ENCODE measurements at regions not wholly inside any gene's neighbourhood (a gene's known extent, or its start where the extent isn't known, plus 50 kb on each side); places are given as distances from the start of the nearest gene placed in this dataset.
A peak's percentile ranks its signal among the peaks of the same experiment; 100 is the strongest.
"Not testable (repeated sequence)": the region's sequence is repeated elsewhere in the genome, so short reads cannot be mapped to it uniquely, and the experiment has no call there.

DNA sequence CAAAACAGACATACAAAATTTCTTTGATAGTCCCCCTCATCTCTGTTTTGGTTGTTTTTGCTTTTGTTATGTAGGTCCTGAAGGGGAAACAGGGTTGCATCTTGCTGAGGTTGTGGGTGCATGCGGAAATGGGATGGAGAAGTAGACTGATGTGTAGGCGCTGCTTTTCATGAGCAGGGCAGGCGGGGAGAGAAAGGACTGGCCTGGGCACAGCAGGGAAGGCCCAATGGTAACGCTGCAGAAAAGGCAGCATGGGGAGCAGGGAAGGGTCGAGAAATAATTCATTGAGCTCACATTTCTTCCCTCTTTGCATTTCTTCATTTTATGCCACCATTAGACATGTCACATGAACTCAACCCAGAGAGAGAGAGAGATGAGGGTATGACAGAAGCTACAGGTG is 74.3 kb upstream of the CCN2 start:
- Histone ChIP-seq H3K27me3 (ENCODE audit: insufficient read depth, low read length) (no peaks in the 10 kb centered on the region), H3K4me3 (ENCODE audit: low read length in 2 of 2) (no peak overlapping the region), H3K27ac (ENCODE audit: low read depth, low read length) (no peak overlapping the region), H3K9me3 (ENCODE audit: control insufficient read depth in 1 of 2, low read length in 2 of 2) (no peaks in the 10 kb centered on the region), H3K36me3 (ENCODE audit: insufficient read depth, low read length) (no peaks in the 10 kb centered on the region), H3K4me1 (ENCODE audit: insufficient read depth, low read length) (no peaks in the 10 kb centered on the region)
- no peaks in the 10 kb centered on the region for H3K36me3 Mint-ChIP-seq
- DNase-seq, result no peak
- ChIA-PET CTCF (ENCODE audit: partially characterized antibody) (no interaction called here), POLR2A (ENCODE audit: partially characterized antibody) (no interaction called here)
- intact Hi-C loops (cut with micrococcal nuclease), result no loop called here
- no peak overlapping the region for H3K27ac Mint-ChIP-seq
- H3K27me3 Mint-ChIP-seq, result peaks cover 0 to 3% of the 10 kb centered on the region in 2 donors
- H3K4me3 Mint-ChIP-seq, result peak overlapping the region in 1 of 8 donors; percentile 4
- H3K9me3 Mint-ChIP-seq, result peaks cover 0 to 3% (median under 1%) of the 10 kb centered on the region in 8 donors
- H3K4me1 Mint-ChIP-seq, result no peaks in the 10 kb centered on the region

DNA sequence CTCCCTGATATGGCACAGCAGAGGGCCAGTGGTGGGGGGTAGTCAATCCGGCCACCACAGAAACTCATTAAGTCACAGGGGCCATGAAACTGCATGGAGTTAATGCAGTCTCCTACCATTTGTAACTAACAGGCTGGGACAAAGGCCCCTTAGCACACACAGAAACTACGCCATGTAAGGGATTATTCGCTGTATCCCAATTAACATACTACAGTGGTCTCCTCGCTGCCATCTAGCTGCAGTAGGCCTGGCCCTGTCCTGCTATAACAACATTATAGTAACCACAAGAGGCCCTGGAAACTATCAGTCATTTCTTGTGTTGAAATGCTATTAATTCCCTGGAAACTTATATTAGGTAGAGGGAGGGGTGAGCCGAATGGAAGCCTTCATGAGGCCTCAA is 72.3 kb upstream of the CCN2 start:
- Histone ChIP-seq H3K27me3 (ENCODE audit: insufficient read depth, low read length) (no peaks in the 10 kb centered on the region), H3K4me1 (ENCODE audit: insufficient read depth, low read length) (no peaks in the 10 kb centered on the region), H3K36me3 (ENCODE audit: insufficient read depth, low read length) (no peaks in the 10 kb centered on the region), H3K4me3 (ENCODE audit: low read length in 2 of 2) (no peak overlapping the region), H3K27ac (ENCODE audit: low read depth, low read length) (no peak overlapping the region), H3K9me3 (ENCODE audit: control insufficient read depth in 1 of 2, low read length in 2 of 2) (no peaks in the 10 kb centered on the region)
- ChIA-PET POLR2A (ENCODE audit: partially characterized antibody) (no interaction called here), CTCF (ENCODE audit: partially characterized antibody) (no interaction called here)
- intact Hi-C loops (cut with micrococcal nuclease), result no loop called here
- Mint-ChIP-seq H3K4me3 (no peak overlapping the region), H3K9me3 (peaks cover 0 to 3% (median 2%) of the 10 kb centered on the region in 8 donors), H3K27ac (no peak overlapping the region), H3K4me1 (no peaks in the 10 kb centered on the region), H3K36me3 (no peaks in the 10 kb centered on the region), H3K27me3 (peaks cover 0 to 5% of the 10 kb centered on the region in 2 donors)
- no peak for DNase-seq

DNA sequence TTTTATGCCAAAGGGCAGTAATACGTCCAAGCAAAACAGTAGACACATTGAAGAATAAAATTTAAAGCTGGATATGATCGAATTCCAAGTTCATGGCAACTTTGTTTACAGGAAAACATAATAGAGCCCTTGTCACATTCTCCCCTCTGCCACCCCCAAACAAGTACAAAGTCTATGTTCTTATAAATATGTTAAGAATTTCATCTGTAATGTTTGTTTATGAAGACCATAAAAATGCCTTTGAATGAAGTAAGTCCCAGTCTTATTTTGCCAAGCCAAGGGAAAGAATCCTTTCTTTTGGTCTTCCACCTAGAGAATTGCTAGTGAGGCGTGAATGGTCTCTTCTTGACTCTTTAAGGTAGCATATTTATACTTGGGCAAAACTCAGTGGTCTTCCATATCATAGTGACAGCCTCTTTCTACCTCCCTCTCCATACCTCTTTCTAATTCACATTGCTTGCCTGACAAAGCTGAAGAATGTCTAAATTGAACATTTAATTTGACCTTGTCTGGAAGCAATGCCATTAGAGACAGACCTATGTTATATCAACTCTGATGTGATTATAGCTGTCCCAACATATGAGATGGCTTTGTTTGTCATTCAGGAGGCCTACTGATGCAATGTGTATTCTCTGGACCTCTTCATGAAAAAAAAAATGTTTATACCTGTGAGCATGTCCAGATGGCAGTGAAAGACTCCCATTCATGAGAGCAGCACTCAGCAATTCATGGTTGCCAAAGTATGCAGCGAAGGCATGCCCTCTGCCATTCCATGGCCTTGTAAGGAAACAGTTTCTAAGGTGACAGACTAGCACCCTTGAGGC is 70.6 kb upstream of the CCN2 start:
- intact Hi-C loops (cut with micrococcal nuclease), result no loop called here
- no peak for DNase-seq
- Mint-ChIP-seq H3K27ac (no peak overlapping the region), H3K4me1 (no peaks in the 10 kb centered on the region), H3K9me3 (peaks cover 0 to 3% (median 2%) of the 10 kb centered on the region in 8 donors), H3K36me3 (no peaks in the 10 kb centered on the region), H3K4me3 (no peak overlapping the region), H3K27me3 (peaks cover 0 to 5% of the 10 kb centered on the region in 2 donors)
- CTCF ChIA-PET (ENCODE audit: partially characterized antibody), result no interaction called here
- Histone ChIP-seq H3K9me3 (ENCODE audit: control insufficient read depth in 1 of 2, low read length in 2 of 2) (no peaks in the 10 kb centered on the region), H3K27ac (ENCODE audit: low read depth, low read length) (no peak overlapping the region), H3K4me3 (ENCODE audit: low read length in 2 of 2) (no peak overlapping the region), H3K27me3 (ENCODE audit: insufficient read depth, low read length) (no peaks in the 10 kb centered on the region), H3K36me3 (ENCODE audit: insufficient read depth, low read length) (no peaks in the 10 kb centered on the region), H3K4me1 (ENCODE audit: insufficient read depth, low read length) (no peaks in the 10 kb centered on the region)
- POLR2A ChIA-PET (ENCODE audit: partially characterized antibody), result no interaction called here

GRCh38 chr6:132020918-132021317 is 69.7 kb upstream of the CCN2 start:
- H3K9me3 ChIP-seq (ENCODE audit: control insufficient read depth in 1 of 2, low read length in 2 of 2); H3K27ac Mint-ChIP-seq; DNase-seq; H3K27me3 ChIP-seq (ENCODE audit: insufficient read depth, low read length); H3K27me3 Mint-ChIP-seq; intact Hi-C loops (cut with micrococcal nuclease); H3K9me3 Mint-ChIP-seq; H3K4me1 ChIP-seq (ENCODE audit: insufficient read depth, low read length); POLR2A ChIA-PET (ENCODE audit: partially characterized antibody); H3K27ac ChIP-seq (ENCODE audit: low read depth, low read length); CTCF ChIA-PET (ENCODE audit: partially characterized antibody); H3K36me3 Mint-ChIP-seq; H3K4me1 Mint-ChIP-seq; H3K4me3 ChIP-seq (ENCODE audit: low read length in 2 of 2); H3K36me3 ChIP-seq (ENCODE audit: insufficient read depth, low read length); H3K4me3 Mint-ChIP-seq: not testable (repeated sequence)

DNA sequence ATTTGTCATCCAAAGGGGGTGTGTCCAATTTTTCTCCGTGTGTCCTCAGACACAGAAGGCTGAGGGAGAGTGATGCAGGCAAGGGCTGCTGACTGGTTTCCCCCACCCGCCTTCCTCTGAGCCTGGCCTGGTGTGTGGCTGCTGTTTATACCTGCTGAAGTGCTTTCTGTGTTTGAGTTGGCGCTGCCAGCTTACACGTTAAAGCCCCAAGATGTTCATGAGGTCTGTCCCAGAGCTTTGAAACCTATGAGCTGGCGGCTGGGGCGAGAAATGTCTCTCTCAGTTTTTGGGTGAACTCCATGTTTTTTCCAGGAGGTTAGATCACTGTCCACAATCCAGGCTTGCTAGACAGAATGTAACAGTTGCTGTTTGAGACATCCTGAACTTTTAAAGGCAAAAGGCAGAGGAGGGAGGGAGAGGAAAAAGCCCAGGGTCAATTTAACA is 69.0 kb upstream of the CCN2 start:
- CTCF ChIA-PET (ENCODE audit: partially characterized antibody), result no interaction called here
- Mint-ChIP-seq H3K36me3 (no peaks in the 10 kb centered on the region), H3K27me3 (peaks cover 0 to 3% of the 10 kb centered on the region in 2 donors), H3K9me3 (peaks cover 0 to 3% (median 2%) of the 10 kb centered on the region in 8 donors), H3K4me1 (no peaks in the 10 kb centered on the region), H3K4me3 (no peak overlapping the region), H3K27ac (no peak overlapping the region)
- H3K27me3 ChIP-seq (ENCODE audit: insufficient read depth, low read length), result no peaks in the 10 kb centered on the region
- POLR2A ChIA-PET (ENCODE audit: partially characterized antibody), result no interaction called here
- no peaks in the 10 kb centered on the region for H3K9me3 ChIP-seq (ENCODE audit: control insufficient read depth in 1 of 2, low read length in 2 of 2)
- no peaks in the 10 kb centered on the region for H3K36me3 ChIP-seq (ENCODE audit: insufficient read depth, low read length)
- DNase-seq, result no peak
- H3K4me3 ChIP-seq (ENCODE audit: low read length in 2 of 2), result no peak overlapping the region
- intact Hi-C loops (cut with micrococcal nuclease), result no loop called here
- H3K27ac ChIP-seq (ENCODE audit: low read depth, low read length), result no peak overlapping the region
- H3K4me1 ChIP-seq (ENCODE audit: insufficient read depth, low read length), result no peaks in the 10 kb centered on the region

- no peak for DNase-seq
- no peaks in the 10 kb centered on the region for H3K9me3 ChIP-seq (ENCODE audit: control insufficient read depth in 1 of 2, low read length in 2 of 2)
- no peaks in the 10 kb centered on the region for H3K36me3 ChIP-seq (ENCODE audit: insufficient read depth, low read length)
- ChIA-PET POLR2A (ENCODE audit: partially characterized antibody) (no interaction called here), CTCF (ENCODE audit: partially characterized antibody) (no interaction called here)
- Mint-ChIP-seq H3K4me3 (no peak overlapping the region), H3K27me3 (peaks cover 0 to 3% of the 10 kb centered on the region in 2 donors), H3K27ac (no peak overlapping the region), H3K36me3 (no peaks in the 10 kb centered on the region), H3K9me3 (peaks cover 0 to 3% (median 2%) of the 10 kb centered on the region in 8 donors), H3K4me1 (no peaks in the 10 kb centered on the region)
- no peak overlapping the region for H3K27ac ChIP-seq (ENCODE audit: low read depth, low read length)
- intact Hi-C loops (cut with micrococcal nuclease), result no loop called here
- no peaks in the 10 kb centered on the region for H3K27me3 ChIP-seq (ENCODE audit: insufficient read depth, low read length)
- H3K4me1 ChIP-seq (ENCODE audit: insufficient read depth, low read length), result no peaks in the 10 kb centered on the region
- H3K4me3 ChIP-seq (ENCODE audit: low read length in 2 of 2), result no peak overlapping the region
Measured at GRCh38 chr6:132019586-132019985, 68.4 kb upstream of the CCN2 start.

- H3K4me1 Mint-ChIP-seq, result no peaks in the 10 kb centered on the region
- Histone ChIP-seq H3K4me3 (ENCODE audit: low read length in 2 of 2) (no peak overlapping the region), H3K27ac (ENCODE audit: low read depth, low read length) (no peak overlapping the region), H3K4me1 (ENCODE audit: insufficient read depth, low read length) (no peaks in the 10 kb centered on the region), H3K9me3 (ENCODE audit: control insufficient read depth in 1 of 2, low read length in 2 of 2) (no peaks in the 10 kb centered on the region), H3K27me3 (ENCODE audit: insufficient read depth, low read length) (no peaks in the 10 kb centered on the region), H3K36me3 (ENCODE audit: insufficient read depth, low read length) (no peaks in the 10 kb centered on the region)
- H3K9me3 Mint-ChIP-seq, result peaks cover 0 to 3% (median 0%) of the 10 kb centered on the region in 8 donors
- no peak overlapping the region for H3K27ac Mint-ChIP-seq
- ChIA-PET POLR2A (ENCODE audit: partially characterized antibody) (no interaction called here), CTCF (ENCODE audit: partially characterized antibody) (no interaction called here)
- intact Hi-C loops (cut with micrococcal nuclease), result no loop called here
- H3K36me3 Mint-ChIP-seq, result no peaks in the 10 kb centered on the region
- H3K4me3 Mint-ChIP-seq, result no peak overlapping the region
- H3K27me3 Mint-ChIP-seq, result peaks cover 0 to 3% of the 10 kb centered on the region in 2 donors
- no peak for DNase-seq
Measured at GRCh38 chr6:132017942-132018341, 66.8 kb upstream of the CCN2 start.

All from CD4-positive, alpha-beta memory T cell (primary cell).